A549 (cell line): ENCODE measurements at regions not wholly inside any gene's neighbourhood (a gene's known extent, or its start where the extent isn't known, plus 50 kb on each side); places are given as distances from the start of the nearest gene placed in this dataset.

Experiments used
- ATAC-seq, 2 experiments: fragments of 200-7000 bp in 1 of 2; fragments of >200 bp in 1 of 2; cut with Nextera tagmentation in 1 of 2; cut with Tn5 transposase in 1 of 2; 3 replicates each; pipeline versions ENCODE4 v1.8.0 to v1.9.1; 2018 to 2020; ENCODE audit warnings: mild to moderate bottlenecking in 1 of 2, moderate library complexity in 1 of 2
- CTCF ChIA-PET: fragments of 300-600 bp; sonication (Branson Sonifier 250); formaldehyde crosslinking; extraction: SDS; loops from one replicate; lab custom pipeline; 2021; ENCODE audit warnings: antibody characterized with exemption, inconsistent platforms; lab: Yijun Ruan, JAX
- POLR2A ChIA-PET: fragments of 350-600 bp; formaldehyde crosslinking; extraction: SDS; loops from one replicate; lab custom pipeline; 2021; ENCODE audit warnings: antibody characterized with exemption, inconsistent platforms; lab: Yijun Ruan, JAX
- DNase-seq, 2 experiments: peaks; one replicate each; pipeline versions ENCODE4 v3.0.0 to v3.0.0-alpha.2; 2011 to 2016; ENCODE audit warnings: low read depth in 1 of 2, low spot score in 1 of 2
- FAIRE-seq: peaks from 2 replicates; lab custom pipeline; 2011; peaks lifted over from hg19 to GRCh38; lab: Jason Lieb, UNC
- H3K27ac ChIP-seq, 2 experiments: fragments of >200 bp; sonication (Bioruptor Twin); formaldehyde crosslinking; 3 replicates each; pipeline ENCODE4 v1.5.1; 2016 to 2017
- H3K4me1 ChIP-seq: fragments of >200 bp; sonication (Bioruptor Twin); formaldehyde crosslinking; 3 replicates; pipeline ENCODE4 v1.6.1; 2016
- H3K4me2 ChIP-seq: fragments of >200 bp; sonication (Bioruptor Twin); formaldehyde crosslinking; 3 replicates; pipeline ENCODE4 v1.6.1; 2016
- H3K4me3 ChIP-seq: fragments of >200 bp; sonication (Bioruptor Twin); formaldehyde crosslinking; 3 replicates; pipeline ENCODE4 v1.5.1; 2016
- H3K9me3 ChIP-seq: fragments of >200 bp; sonication (Bioruptor Twin); formaldehyde crosslinking; 3 replicates; pipeline ENCODE4 v1.6.1; 2016
- BCL3 ChIP-seq: fragments of >200 bp; sonication (Bioruptor Twin); formaldehyde crosslinking; IDR thresholded peaks from 3 replicates; pipeline ENCODE4 v1.6.1; 2016
- CEBPB ChIP-seq, 2 experiments: fragments of >200 bp in 1 of 2; sonication (Bioruptor Twin) in 1 of 2; formaldehyde crosslinking in 1 of 2; IDR thresholded peaks; 2 replicates each; pipeline ENCODE4 v1.6.1; 2012 to 2016
- EHMT2 ChIP-seq: fragments of 200-600 bp; sonication (generic); IDR thresholded peaks from 2 replicates; pipeline ENCODE4 v1.6.1; 2016; ENCODE audit warnings: antibody characterized with exemption, low read depth, mild to moderate bottlenecking, moderate library complexity
- EP300 ChIP-seq, 2 experiments: fragments of >200 bp; sonication (Bioruptor Twin); formaldehyde crosslinking; IDR thresholded peaks; 2 replicates in 1 of 2; 3 replicates in 1 of 2; pipeline ENCODE4 v1.6.1; 2016 to 2017
- ESRRA ChIP-seq: fragments of 150-350 bp; IDR thresholded peaks from 2 replicates; pipeline ENCODE4 v1.6.1; 2014; ENCODE audit warnings: mild to moderate bottlenecking, low read length, borderline replicate concordance
- FOSL2 ChIP-seq, 2 experiments: fragments of 450-650 bp in 1 of 2; fragments of >200 bp in 1 of 2; sonication (Bioruptor Twin) in 1 of 2; formaldehyde crosslinking; IDR thresholded peaks; 2 replicates each; pipeline versions ENCODE4 v1.5.0 to v1.6.1; 2016 to 2020; ENCODE audit warnings: mild to moderate bottlenecking in 1 of 2, moderate library complexity in 1 of 2
- FOXS1 ChIP-seq: fragments of 250-450 bp; sonication (Bioruptor Pico); IDR thresholded peaks from 2 replicates; pipeline ENCODE4 v1.5.0; 2020; ENCODE audit warnings: mild to moderate bottlenecking, moderate library complexity
- HEYL ChIP-seq: fragments of 250-450 bp; sonication (Bioruptor Pico); IDR thresholded peaks from 2 replicates; pipeline ENCODE4 v1.8.0; 2021; ENCODE audit warnings: mild to moderate bottlenecking, moderate library complexity
- HMGXB4 ChIP-seq: fragments of 250-450 bp; sonication (Bioruptor Pico); IDR thresholded peaks from 2 replicates; pipeline ENCODE4 v1.5.0; 2021; ENCODE audit warnings: mild to moderate bottlenecking, moderate library complexity, borderline replicate concordance
- HOXA7 ChIP-seq: fragments of 250-450 bp; sonication (Bioruptor Pico); IDR thresholded peaks from 2 replicates; pipeline ENCODE4 v1.5.0; 2020; ENCODE audit warnings: mild to moderate bottlenecking, moderate library complexity
- MAFK ChIP-seq: fragments of 450-650 bp; IDR thresholded peaks from 2 replicates; pipeline ENCODE4 v1.6.1; 2014; ENCODE audit not compliant: partially characterized antibody
- MYC ChIP-seq: IDR thresholded peaks from 2 replicates; pipeline ENCODE4 v1.6.1; 2012; ENCODE audit warnings: mild to moderate bottlenecking, inconsistent platforms, low read length, improper control_type of control experiment, borderline replicate concordance
- NFE2L2 ChIP-seq: fragments of 150-350 bp; conservative IDR thresholded peaks from 2 replicates; pipeline ENCODE4 v1.6.1; 2014; ENCODE audit warnings: low read length
- PHF8 ChIP-seq: fragments of 200-600 bp; sonication (generic); IDR thresholded peaks from 2 replicates; pipeline ENCODE4 v1.6.1; 2016; ENCODE audit warnings: low read depth, mild to moderate bottlenecking, antibody characterized with exemption, moderate library complexity, borderline replicate concordance
- POLR2AphosphoS2 ChIP-seq: conservative IDR thresholded peaks from 2 replicates; pipeline ENCODE4 v1.6.1; 2012; ENCODE audit warnings: low read length, improper control_type of control experiment, inconsistent platforms
- RARB ChIP-seq: fragments of 250-450 bp; sonication (Bioruptor Pico); IDR thresholded peaks from 2 replicates; pipeline ENCODE4 v1.8.0; 2021; ENCODE audit warnings: mild to moderate bottlenecking, moderate library complexity
- RNF2 ChIP-seq: fragments of 200-600 bp; sonication (generic); IDR thresholded peaks from 2 replicates; pipeline ENCODE4 v1.6.1; 2016; ENCODE audit warnings: low read depth, mild to moderate bottlenecking, antibody characterized with exemption, moderate library complexity, borderline replicate concordance
- SMC3 ChIP-seq: fragments of >200 bp; sonication (Bioruptor Twin); formaldehyde crosslinking; IDR thresholded peaks from 3 replicates; pipeline ENCODE4 v1.6.1; 2018; ENCODE audit warnings: inconsistent platforms
- SREBF2 ChIP-seq: fragments of 450-650 bp; IDR thresholded peaks from 2 replicates; pipeline ENCODE4 v1.6.1; 2014; ENCODE audit warnings: mild to moderate bottlenecking, moderate library complexity
- TP53 ChIP-seq: fragments of 250-450 bp; sonication (Bioruptor Pico); IDR thresholded peaks from 2 replicates; pipeline ENCODE4 v1.5.0; 2021; ENCODE audit warnings: mild to moderate bottlenecking, moderate library complexity
- ZSCAN20 ChIP-seq: fragments of 250-450 bp; sonication (Bioruptor Pico); IDR thresholded peaks from 2 replicates; pipeline ENCODE4 v1.8.0; 2022; ENCODE audit warnings: mild to moderate bottlenecking, moderate library complexity
- WGBS: methylation state at CpG from one replicate; pipeline ENCODE4 v1.1.6; 2017; ENCODE audit errors: missing lambda C conversion rate; 5-methylcytosine and 5-hydroxymethylcytosine counted together
- TF ChIP-seq, protein P1 (sequence below): IDR thresholded peaks from 2 replicates; pipeline ENCODE4 v1.6.1; 2012; ENCODE audit warnings: low read depth, borderline replicate concordance
- TF ChIP-seq, protein P2 (sequence below): fragments of >200 bp; sonication (Bioruptor Twin); formaldehyde crosslinking; IDR thresholded peaks from 2 replicates; pipeline ENCODE4 v1.6.1; 2016

GRCh38 chr2:66794551-66794950, 359.6 kb downstream of the MEIS1 start (continued):
- no peak for TF ChIP-seq NFE2L2
- no peak for TF ChIP-seq POLR2AphosphoS2
- TF ChIP-seq, all 56 proteins: peak for 0

- WGBS = 82% methylated on average over 2 of the region's 2 CpGs
- Histone ChIP-seq H3K4me2 (no peak overlapping the region), H3K9me3 (no peaks in the 10 kb centered on the region), H3K4me1 (no peaks in the 10 kb centered on the region), H3K27ac (no peak overlapping the region), H3K4me3 (no peak overlapping the region)
- ChIA-PET POLR2A (no interaction called here), CTCF (no interaction called here)
- TF ChIP-seq, protein P1, sequence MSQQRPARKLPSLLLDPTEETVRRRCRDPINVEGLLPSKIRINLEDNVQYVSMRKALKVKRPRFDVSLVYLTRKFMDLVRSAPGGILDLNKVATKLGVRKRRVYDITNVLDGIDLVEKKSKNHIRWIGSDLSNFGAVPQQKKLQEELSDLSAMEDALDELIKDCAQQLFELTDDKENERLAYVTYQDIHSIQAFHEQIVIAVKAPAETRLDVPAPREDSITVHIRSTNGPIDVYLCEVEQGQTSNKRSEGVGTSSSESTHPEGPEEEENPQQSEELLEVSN = no peak
- TF ChIP-seq MYC (no peak), TP53 (CRISPR knock-in tag) (no peak), NFE2L2 (no peak), SMC3 (no peak), ZSCAN20 (CRISPR knock-in tag) (no peak), HMGXB4 (CRISPR knock-in tag) (no peak), RNF2 (no peak)
- TF ChIP-seq, protein P2, sequence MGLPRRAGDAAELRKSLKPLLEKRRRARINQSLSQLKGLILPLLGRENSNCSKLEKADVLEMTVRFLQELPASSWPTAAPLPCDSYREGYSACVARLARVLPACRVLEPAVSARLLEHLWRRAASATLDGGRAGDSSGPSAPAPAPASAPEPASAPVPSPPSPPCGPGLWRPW = no peak
- ATAC-seq (no peak), DNase-seq (no peak), FAIRE-seq (no peak)
These were observed 368.0 kb downstream of the MEIS1 start for GRCh38 chr2:66802877-66803276.

DNA sequence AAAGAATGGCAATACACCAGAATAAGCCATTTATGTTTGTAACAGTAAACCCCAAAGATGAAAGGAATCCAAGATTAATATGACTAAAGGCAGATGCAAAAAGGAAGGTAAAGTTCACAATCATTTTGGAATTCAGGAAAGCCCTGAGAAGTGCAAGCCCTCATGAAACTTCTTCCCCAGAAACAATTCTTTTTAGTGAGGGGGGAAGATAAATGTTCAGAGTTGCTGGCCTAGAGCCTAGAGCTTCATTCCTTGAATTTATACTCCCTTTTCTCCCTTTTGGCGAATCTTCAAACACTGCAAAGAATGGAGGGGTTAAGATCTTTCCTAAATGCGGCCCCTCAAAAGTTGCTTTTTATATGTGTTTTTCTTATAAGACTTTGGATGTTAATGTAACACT, 368.8 kb downstream of the MEIS1 start:
- ChIA-PET CTCF (no interaction called here), POLR2A (no interaction called here)
- ATAC-seq (no peak), DNase-seq (no peak), FAIRE-seq (no peak)
- Histone ChIP-seq H3K9me3 (no peaks in the 10 kb centered on the region), H3K4me2 (no peak overlapping the region), H3K27ac (no peak overlapping the region), H3K4me1 (no peaks in the 10 kb centered on the region), H3K4me3 (no peak overlapping the region)
- TF ChIP-seq, protein P1 = no peak
- TF ChIP-seq EHMT2 (no peak), MAFK (no peak), RARB (CRISPR knock-in tag) (no peak), FOXS1 (no peak), SMC3 (no peak), HMGXB4 (CRISPR knock-in tag) (no peak), HEYL (CRISPR knock-in tag) (no peak), SREBF2 (no peak), FOSL2 (IDR thresholded peaks at IDR 0.05) (no peak), FOSL2 (CRISPR knock-in tag; IDR thresholded peaks at IDR 0.05) (no peak), ESRRA (no peak), HOXA7 (CRISPR knock-in tag) (no peak), CEBPB (IDR thresholded peaks at IDR 0.05) (no peak), EP300 (IDR thresholded peaks at IDR 0.05) (no peak), BCL3 (no peak), PHF8 (no peak)
- 33% methylated on average over 2 of the region's 2 CpGs for WGBS
